CD4-positive, alpha-beta T cell (primary cell): ENCODE measurements at regions not wholly inside any gene's neighbourhood (a gene's known extent, or its start where the extent isn't known, plus 50 kb on each side); places are given as distances from the start of the nearest gene placed in this dataset.

ENCODE experiments used
- ATAC-seq: fragments of 200-7000 bp; cut with Tn5 transposase; one replicate; pipeline ENCODE4 v1.10.0; 2022; ENCODE audit warnings: mild to moderate bottlenecking; ENCODE audit not compliant: poor library complexity
- CTCF ChIA-PET: fragments of 350-600 bp; sonication (Branson Sonifier 250); formaldehyde crosslinking; loops from one replicate; lab custom pipeline; 2021; ENCODE audit warnings: antibody characterized with exemption, inconsistent platforms; lab: Charles Lee
- POLR2A ChIA-PET: fragments of 350-600 bp; sonication (Branson Sonifier 250); formaldehyde crosslinking; loops from one replicate; lab custom pipeline; 2021; ENCODE audit warnings: antibody characterized with exemption, inconsistent platforms; lab: Charles Lee
- DNase-seq, 14 experiments: peaks; one replicate each; pipeline ENCODE4 v3.0.0-alpha.2; 2013 to 2020; ENCODE audit warnings: mixed read lengths in 2 of 14
- H3K27ac ChIP-seq, 2 donors: one replicate each; pipeline versions ENCODE4 v1.5.1 to v1.7.0; 2013; ENCODE audit warnings: low read length in 2 of 2, low read depth in 1 of 2, mild to moderate bottlenecking in 1 of 2
- H3K27me3 ChIP-seq, 2 experiments: 1 replicate in 1 of 2; 2 replicates in 1 of 2; pipeline versions ENCODE4 v1.6.1 to v1.7.0; 2013; ENCODE audit warnings: low read length in 2 of 2, control low read depth in 1 of 2, mild to moderate bottlenecking in 1 of 2, moderate library complexity in 1 of 2; ENCODE audit not compliant: insufficient read depth in 2 of 2, control insufficient read depth in 1 of 2
- H3K36me3 ChIP-seq: one replicate; pipeline ENCODE4 v1.6.1; 2013; ENCODE audit warnings: low read length, control low read depth; ENCODE audit not compliant: insufficient read depth
- H3K4me1 ChIP-seq: one replicate; pipeline ENCODE4 v1.6.1; 2013; ENCODE audit warnings: low read length, control low read depth; ENCODE audit not compliant: insufficient read depth
- H3K4me3 ChIP-seq: one replicate; pipeline ENCODE4 v1.5.1; 2013; ENCODE audit warnings: mild to moderate bottlenecking, low read length, moderate library complexity
- H3K9me3 ChIP-seq, 2 experiments: 1 replicate in 1 of 2; 2 replicates in 1 of 2; pipeline versions ENCODE4 v1.6.1 to v1.7.0; 2013; ENCODE audit warnings: low read length in 2 of 2, mild to moderate bottlenecking in 2 of 2, control low read depth in 1 of 2, moderate library complexity in 1 of 2; ENCODE audit not compliant: control insufficient read depth in 1 of 2, insufficient read depth in 1 of 2
- H3K27ac Mint-ChIP-seq: one replicate; pipeline ENCODE4 v1.8.0; 2020; ENCODE audit warnings: mixed read lengths
- H3K27me3 Mint-ChIP-seq: one replicate; pipeline ENCODE4 v1.8.0; 2021; ENCODE audit warnings: mixed read lengths
- H3K36me3 Mint-ChIP-seq: one replicate; pipeline ENCODE4 v1.8.0; 2021; ENCODE audit warnings: low read depth, mixed read lengths
- H3K4me1 Mint-ChIP-seq: one replicate; pipeline ENCODE4 v1.8.0; 2021; ENCODE audit warnings: low read depth, mixed read lengths
- H3K4me3 Mint-ChIP-seq: one replicate; pipeline ENCODE4 v1.8.0; 2020; ENCODE audit warnings: mild to moderate bottlenecking, mixed read lengths
- H3K9me3 Mint-ChIP-seq: one replicate; pipeline ENCODE4 v1.8.0; 2020; ENCODE audit warnings: mixed read lengths
- CTCF ChIP-seq: fragments of 200-600 bp; IDR thresholded peaks from one replicate; pipeline ENCODE4 v1.8.0; 2022; ENCODE audit warnings: antibody characterized with exemption, mild to moderate bottlenecking
- intact Hi-C, 2 experiments: fragments of 100-400 bp; cut with DNase I in 1 of 2; cut with micrococcal nuclease in 1 of 2; formaldehyde crosslinking; loops; one replicate each; pipeline versions ENCODE4 v1.15.1 to v1.9.0; 2023 to 2025; cut with DNase I, micrococcal nuclease

DNA sequence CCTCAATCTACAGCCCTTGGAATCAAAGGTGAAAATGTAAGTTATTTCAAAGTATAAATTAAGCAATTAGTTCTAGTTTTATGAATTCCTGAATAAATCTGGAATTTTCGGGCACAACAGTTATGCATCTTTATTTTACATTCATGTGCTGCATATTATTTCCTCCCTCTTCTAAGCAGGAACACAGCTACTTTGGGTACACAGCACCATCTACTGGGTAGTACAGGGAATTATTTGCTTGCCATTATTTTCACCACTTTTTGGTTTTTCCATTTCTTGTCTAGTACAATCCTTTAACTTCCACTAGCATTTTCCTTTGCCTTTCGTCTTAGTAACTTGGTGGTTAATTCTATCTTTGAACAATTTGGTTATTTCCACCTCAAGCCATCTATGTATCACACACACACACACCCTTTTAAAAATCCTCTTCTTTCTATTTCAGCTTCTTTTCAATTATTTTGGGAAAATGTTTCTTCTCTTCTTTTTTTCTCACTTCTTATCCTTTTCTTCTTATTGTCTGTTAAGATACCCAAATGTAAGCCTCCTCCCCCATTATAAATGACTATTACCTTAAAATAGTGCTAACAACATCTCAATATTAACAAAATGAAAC is 451.0 kb downstream of the MFSD1 start:
- no peak for TF ChIP-seq CTCF
- H3K27me3 Mint-ChIP-seq, result peaks cover 19% of the 10 kb centered on the region
- ATAC-seq, result no peak
- H3K9me3 Mint-ChIP-seq, result peaks cover 20% of the 10 kb centered on the region
- CTCF ChIA-PET, result no interaction called here
- DNase-seq, result peak in 1 of 14 experiments; percentile 1
- Histone ChIP-seq H3K4me3 (no peak overlapping the region), H3K27me3 (no peaks in the 10 kb centered on the region), H3K4me1 (no peaks in the 10 kb centered on the region), H3K9me3 (peaks cover 0 to 15% of the 10 kb centered on the region in 2 experiments), H3K27ac (no peak overlapping the region), H3K36me3 (no peaks in the 10 kb centered on the region)
- H3K4me1 Mint-ChIP-seq, result no peaks in the 10 kb centered on the region
- no peak overlapping the region for H3K27ac Mint-ChIP-seq
- no peaks in the 10 kb centered on the region for H3K36me3 Mint-ChIP-seq
- intact Hi-C loops, result no loop called here
- POLR2A ChIA-PET, result no interaction called here
- no peak overlapping the region for H3K4me3 Mint-ChIP-seq

DNA sequence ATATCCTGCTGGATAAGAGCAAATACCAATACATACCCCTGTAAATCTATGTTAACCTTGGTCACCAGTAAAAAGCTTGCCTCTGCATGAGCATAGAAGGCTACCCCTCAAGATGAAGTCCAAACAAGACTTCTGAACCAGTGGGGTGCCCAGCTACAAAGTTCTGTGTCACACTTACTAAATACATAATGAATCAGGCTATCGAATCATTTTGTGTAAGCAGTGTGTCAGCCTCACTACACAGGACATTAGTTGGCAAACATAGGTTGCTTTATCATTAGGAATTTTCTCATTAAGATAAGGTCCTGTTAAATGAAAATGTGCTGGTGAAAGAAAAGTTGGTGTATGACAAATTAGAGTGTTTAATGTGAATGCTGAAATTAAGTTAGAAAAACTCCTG is 452.0 kb downstream of the MFSD1 start:
- Mint-ChIP-seq H3K27me3 (peaks cover 19% of the 10 kb centered on the region), H3K36me3 (no peaks in the 10 kb centered on the region), H3K4me1 (no peaks in the 10 kb centered on the region), H3K4me3 (no peak overlapping the region), H3K27ac (no peak overlapping the region), H3K9me3 (peaks cover 20% of the 10 kb centered on the region)
- H3K4me3 ChIP-seq, result no peak overlapping the region
- H3K4me1 ChIP-seq, result no peaks in the 10 kb centered on the region
- H3K27me3 ChIP-seq, result no peaks in the 10 kb centered on the region
- ChIA-PET POLR2A (no interaction called here), CTCF (no interaction called here)
- DNase-seq, result no peak
- no peak for TF ChIP-seq CTCF
- peaks cover 0 to 15% of the 10 kb centered on the region in 2 experiments for H3K9me3 ChIP-seq
- no peaks in the 10 kb centered on the region for H3K36me3 ChIP-seq
- H3K27ac ChIP-seq, result no peak overlapping the region
- intact Hi-C loops, result no loop called here
- ATAC-seq, result no peak

GRCh38 chr3:159257954-159258353 is 456.1 kb downstream of the MFSD1 start:
- H3K4me3 ChIP-seq, result no peak overlapping the region
- H3K4me1 Mint-ChIP-seq, result no peaks in the 10 kb centered on the region
- H3K27me3 ChIP-seq, result no peaks in the 10 kb centered on the region
- no peaks in the 10 kb centered on the region for H3K36me3 Mint-ChIP-seq
- H3K4me3 Mint-ChIP-seq, result no peak overlapping the region
- DNase-seq, result no peak
- ATAC-seq, result no peak
- H3K27ac Mint-ChIP-seq, result no peak overlapping the region
- CTCF ChIA-PET, result no interaction called here
- no peaks in the 10 kb centered on the region for H3K36me3 ChIP-seq
- no peak for TF ChIP-seq CTCF
- POLR2A ChIA-PET, result no interaction called here
- H3K4me1 ChIP-seq, result no peaks in the 10 kb centered on the region
- intact Hi-C loops, result no loop called here
- H3K27me3 Mint-ChIP-seq, result peaks cover 15% of the 10 kb centered on the region
- peaks cover 8% of the 10 kb centered on the region for H3K9me3 Mint-ChIP-seq
- no peak overlapping the region for H3K27ac ChIP-seq
- peaks cover 0 to 3% of the 10 kb centered on the region in 2 experiments for H3K9me3 ChIP-seq
